DND-41 (cell line): ENCODE measurements at regions not wholly inside any gene's neighbourhood (a gene's known extent, or its start where the extent isn't known, plus 50 kb on each side); places are given as distances from the start of the nearest gene placed in this dataset.

Experiments
- ATAC-seq: fragments of 200-7000 bp; cut with Tn5 transposase; 3 replicates; pipeline ENCODE4 v1.9.1; 2021; ENCODE audit warnings: low read depth; ENCODE audit not compliant: insufficient read depth
- DNase-seq: peaks from one replicate; pipeline ENCODE4 v3.0.0-alpha.2; 2020
- H2AFZ ChIP-seq: 2 replicates; pipeline ENCODE4 v1.6.0; 2012; ENCODE audit warnings: low read depth, low read length
- H3K27ac ChIP-seq: 2 replicates; pipeline ENCODE4 v1.5.1; 2012; ENCODE audit warnings: low read length, inconsistent platforms
- H3K27me3 ChIP-seq: fragments of 200-600 bp; sonication (generic); 2 replicates; pipeline ENCODE4 v1.6.0; 2012; ENCODE audit warnings: low read length, mild to moderate bottlenecking, inconsistent platforms; ENCODE audit not compliant: insufficient read depth, poor library complexity
- H3K36me3 ChIP-seq: 2 replicates; pipeline ENCODE4 v1.5.1; 2012; ENCODE audit warnings: low read length, inconsistent platforms; ENCODE audit not compliant: insufficient read depth
- H3K4me1 ChIP-seq: 2 replicates; pipeline ENCODE4 v1.5.1; 2012; ENCODE audit warnings: mild to moderate bottlenecking, low read length; ENCODE audit not compliant: insufficient read depth
- H3K4me2 ChIP-seq: 2 replicates; pipeline ENCODE4 v1.6.0; 2012; ENCODE audit warnings: mild to moderate bottlenecking, moderate library complexity, low read length, inconsistent platforms; ENCODE audit not compliant: insufficient read depth
- H3K4me3 ChIP-seq, 2 experiments: fragments of 200-600 bp in 1 of 2; shearing (Covaris generic) in 1 of 2; 2 replicates each; pipeline ENCODE4 v1.5.1; 2012 to 2016; ENCODE audit warnings: inconsistent platforms in 2 of 2, low read length in 2 of 2, mild to moderate bottlenecking in 2 of 2, low read depth in 1 of 2, moderate library complexity in 1 of 2
- H3K79me2 ChIP-seq: 2 replicates; pipeline ENCODE4 v1.6.0; 2012; ENCODE audit warnings: low read length, inconsistent platforms; ENCODE audit not compliant: insufficient read depth
- H3K9ac ChIP-seq: 2 replicates; pipeline ENCODE4 v1.6.0; 2012; ENCODE audit warnings: low read depth, mild to moderate bottlenecking, inconsistent platforms, low read length, moderate library complexity
- H3K9me3 ChIP-seq: 2 replicates; pipeline ENCODE4 v1.5.1; 2012; ENCODE audit warnings: low read length, moderate library complexity, mild to moderate bottlenecking, inconsistent platforms; ENCODE audit not compliant: insufficient read depth, severe bottlenecking
- H4K20me1 ChIP-seq: 2 replicates; pipeline ENCODE4 v1.6.0; 2012; ENCODE audit warnings: low read length; ENCODE audit not compliant: insufficient read depth
- CTCF ChIP-seq: IDR thresholded peaks from 2 replicates; pipeline ENCODE4 v1.5.1; 2012; ENCODE audit warnings: borderline replicate concordance, low read length, moderate library complexity, mild to moderate bottlenecking; ENCODE audit not compliant: poor library complexity, severe bottlenecking; ENCODE audit errors: extremely low read depth
- EZH2 ChIP-seq: IDR thresholded peaks from 3 replicates; pipeline ENCODE4 v1.6.1; 2012; ENCODE audit warnings: borderline replicate concordance, low read depth, mild to moderate bottlenecking, moderate library complexity, low read length, inconsistent platforms; ENCODE audit not compliant: severe bottlenecking

- Histone ChIP-seq H3K4me2 (no peak overlapping the region), H2AFZ (no peak overlapping the region), H3K27ac (no peak overlapping the region), H3K36me3 (no peaks in the 10 kb centered on the region), H3K79me2 (no peaks in the 10 kb centered on the region), H3K27me3 (peaks cover 23% of the 10 kb centered on the region), H3K9ac (no peak overlapping the region), H4K20me1 (no peaks in the 10 kb centered on the region), H3K9me3 (no peaks in the 10 kb centered on the region), H3K4me1 (no peaks in the 10 kb centered on the region), H3K4me3 (no peak overlapping the region)
- no peak for DNase-seq
- ATAC-seq = no peak
- TF ChIP-seq EZH2 = no peak
- no peak for TF ChIP-seq CTCF
Observed at GRCh38 chr7:26587536-26587935, 276.9 kb downstream of the SKAP2 start.

- no peak for DNase-seq
- no peak overlapping the region for H3K4me2 ChIP-seq
Observed at GRCh38 chr7:26588511-26588910, 275.9 kb downstream of the SKAP2 start.

DNA sequence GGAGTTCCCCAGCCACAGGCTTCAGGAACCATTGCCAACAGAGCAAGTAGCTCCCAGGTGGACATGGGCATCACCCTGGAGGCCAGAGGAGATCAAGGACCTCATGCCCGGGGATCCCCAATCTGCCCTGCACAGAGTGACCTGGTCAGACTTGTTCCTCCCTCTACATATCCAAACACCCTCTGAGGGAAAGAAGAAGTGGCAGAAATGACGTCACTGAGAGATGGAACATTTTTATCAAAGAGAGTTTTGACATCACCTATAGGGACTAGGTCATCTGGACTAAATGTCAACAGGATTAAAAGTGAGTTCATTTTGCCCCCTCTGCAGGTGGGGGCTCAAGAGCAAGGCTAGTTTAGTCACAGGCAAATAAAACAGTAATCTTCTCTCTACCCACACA is 273.7 kb downstream of the SKAP2 start:
- H3K4me1 ChIP-seq = no peaks in the 10 kb centered on the region
- H3K27me3 ChIP-seq = peaks cover 18% of the 10 kb centered on the region
- H3K27ac ChIP-seq = no peak overlapping the region
- no peak overlapping the region for H3K4me2 ChIP-seq
- TF ChIP-seq CTCF (no peak), EZH2 (no peak)
- no peaks in the 10 kb centered on the region for H3K36me3 ChIP-seq
- H3K4me3 ChIP-seq = no peak overlapping the region
- no peak overlapping the region for H3K9ac ChIP-seq
- DNase-seq (no peak), ATAC-seq (no peak)
- no peak overlapping the region for H2AFZ ChIP-seq
- no peaks in the 10 kb centered on the region for H4K20me1 ChIP-seq
- H3K9me3 ChIP-seq = no peaks in the 10 kb centered on the region
- H3K79me2 ChIP-seq = no peaks in the 10 kb centered on the region

More at GRCh38 chr7:26588511-26588910, 275.9 kb downstream of the SKAP2 start:
- no peaks in the 10 kb centered on the region for H3K9me3 ChIP-seq
- H2AFZ ChIP-seq = no peak overlapping the region
- TF ChIP-seq CTCF (no peak), EZH2 (no peak)
- no peak for ATAC-seq
- H3K9ac ChIP-seq = no peak overlapping the region
- no peak overlapping the region for H3K4me3 ChIP-seq
- no peaks in the 10 kb centered on the region for H3K4me1 ChIP-seq
- no peaks in the 10 kb centered on the region for H3K79me2 ChIP-seq
- no peaks in the 10 kb centered on the region for H3K36me3 ChIP-seq
- H3K27ac ChIP-seq = no peak overlapping the region
- H3K27me3 ChIP-seq = peaks cover 18% of the 10 kb centered on the region
- H4K20me1 ChIP-seq = no peaks in the 10 kb centered on the region

DNA sequence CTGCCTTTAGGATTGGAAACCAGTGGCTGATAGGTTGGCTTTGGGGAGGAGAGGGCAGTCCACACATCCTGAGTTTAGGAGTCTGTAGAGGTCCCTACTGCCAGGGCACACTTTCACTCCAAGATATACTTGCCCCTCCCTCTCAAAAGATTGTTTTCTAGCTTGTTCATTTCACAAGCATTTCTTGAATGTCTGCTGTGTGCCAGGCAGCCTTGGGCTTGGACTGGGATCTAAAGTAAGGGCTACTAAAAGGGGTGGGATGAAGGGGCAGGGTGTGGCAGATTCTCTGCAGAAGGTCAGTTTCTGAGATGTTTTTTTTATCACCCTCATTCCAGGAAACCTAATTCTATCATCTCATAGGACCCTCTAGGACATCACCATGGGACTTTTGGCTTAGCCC is 272.4 kb downstream of the SKAP2 start:
- TF ChIP-seq EZH2 (no peak), CTCF (no peak)
- DNase-seq = no peak

More for the DNA sequence above, 272.4 kb downstream of the SKAP2 start:
- Histone ChIP-seq H3K79me2 (no peaks in the 10 kb centered on the region), H3K4me1 (no peaks in the 10 kb centered on the region), H4K20me1 (no peaks in the 10 kb centered on the region), H3K4me3 (no peak overlapping the region), H3K27me3 (peaks cover 15% of the 10 kb centered on the region), H3K27ac (no peak overlapping the region), H3K9ac (no peak overlapping the region), H3K4me2 (no peak overlapping the region), H3K36me3 (no peaks in the 10 kb centered on the region), H2AFZ (no peak overlapping the region), H3K9me3 (no peaks in the 10 kb centered on the region)
- no peak for ATAC-seq
